HEK293 (cell line): ENCODE measurements at regions not wholly inside any gene's neighbourhood (a gene's known extent, or its start where the extent isn't known, plus 50 kb on each side); places are given as distances from the start of the nearest gene placed in this dataset.

Experiments
- CTCF ChIA-PET: fragments of 350-600 bp; formaldehyde crosslinking; extraction: SDS; loops from one replicate; lab custom pipeline; 2021; ENCODE audit warnings: antibody characterized with exemption; lab: Yijun Ruan, JAX
- POLR2A ChIA-PET: fragments of 300-600 bp; formaldehyde crosslinking; extraction: SDS; loops from one replicate; lab custom pipeline; 2020; ENCODE audit warnings: antibody characterized with exemption, inconsistent platforms; lab: Yijun Ruan, JAX
- H3K27ac ChIP-seq: fragments of 200-500 bp; sonication (Bioruptor generic); 2 replicates; pipeline ENCODE4 v1.5.1; 2014; ENCODE audit warnings: low read depth, low read length, control low read depth, inconsistent platforms; ENCODE audit errors: extremely low read depth
- H3K36me3 ChIP-seq, 2 experiments: fragments of 200-500 bp in 1 of 2; sonication (Bioruptor generic) in 1 of 2; 1 replicate in 1 of 2; 2 replicates in 1 of 2; pipeline ENCODE4 v1.5.1; 2014 to 2017; ENCODE audit warnings: inconsistent platforms in 2 of 2, low read length in 2 of 2; ENCODE audit not compliant: control insufficient read depth in 2 of 2, insufficient read depth in 1 of 2
- H3K4me1 ChIP-seq: fragments of 200-500 bp; sonication (Bioruptor generic); 2 replicates; pipeline ENCODE4 v1.5.1; 2014; ENCODE audit warnings: mild to moderate bottlenecking, low read length, inconsistent platforms; ENCODE audit not compliant: control insufficient read depth, insufficient read depth
- H3K4me3 ChIP-seq: 2 replicates; pipeline ENCODE4 v1.5.1; 2011; ENCODE audit warnings: low read depth, mild to moderate bottlenecking, control low read depth, low read length, moderate library complexity
- H3K9me3 ChIP-seq: fragments of 200-500 bp; sonication (Bioruptor generic); 2 replicates; pipeline ENCODE4 v1.5.1; 2014; ENCODE audit warnings: low read depth, low read length, inconsistent platforms; ENCODE audit not compliant: control insufficient read depth, insufficient read depth
- FEZF1 ChIP-seq: fragments of 450-650 bp; formaldehyde crosslinking; IDR thresholded peaks from 2 replicates; pipeline ENCODE4 v1.5.1; 2016; ENCODE audit warnings: missing biosample characterization, missing genetic modification characterization
- GLI2 ChIP-seq: fragments of 450-650 bp; formaldehyde crosslinking; IDR thresholded peaks from 2 replicates; pipeline ENCODE4; 2017; ENCODE audit warnings: missing biosample characterization, missing genetic modification characterization, low read depth, borderline replicate concordance
- HOXC10 ChIP-seq: sonication (generic); formaldehyde crosslinking; IDR thresholded peaks from 2 replicates; pipeline ENCODE4 v1.8.1; 2023; ENCODE audit warnings: mild to moderate bottlenecking, missing genetic modification reagents
- IKZF3 ChIP-seq: fragments of 450-650 bp; IDR thresholded peaks from 2 replicates; pipeline ENCODE4 v1.5.0; 2018; ENCODE audit warnings: missing biosample characterization, mild to moderate bottlenecking, missing genetic modification characterization, moderate library complexity
- KLF8 ChIP-seq: fragments of 450-650 bp; formaldehyde crosslinking; IDR thresholded peaks from 2 replicates; pipeline ENCODE4 v1.5.1; 2016; ENCODE audit warnings: missing biosample characterization, missing genetic modification characterization
- OSR2 ChIP-seq: fragments of 450-650 bp; formaldehyde crosslinking; IDR thresholded peaks from 2 replicates; pipeline ENCODE4 v1.5.1; 2016; ENCODE audit warnings: missing biosample characterization, missing genetic modification characterization
- SALL2 ChIP-seq: fragments of 450-650 bp; formaldehyde crosslinking; IDR thresholded peaks from 2 replicates; pipeline ENCODE4 v1.5.0; 2017; ENCODE audit warnings: missing biosample characterization, mild to moderate bottlenecking, missing genetic modification characterization, borderline replicate concordance
- ZBTB7A ChIP-seq: fragments of 450-650 bp; formaldehyde crosslinking; IDR thresholded peaks from 2 replicates; pipeline ENCODE4 v1.5.1; 2016; ENCODE audit warnings: low read depth, missing biosample characterization, missing genetic modification characterization
- ZFP3 ChIP-seq: fragments of 450-650 bp; formaldehyde crosslinking; IDR thresholded peaks from 2 replicates; pipeline ENCODE4 v1.5.1; 2016; ENCODE audit warnings: low read depth, missing biosample characterization, missing genetic modification characterization
- ZNF16 ChIP-seq: fragments of 450-650 bp; formaldehyde crosslinking; IDR thresholded peaks from 2 replicates; pipeline ENCODE4 v1.5.1; 2016; ENCODE audit warnings: low read depth, missing biosample characterization, missing genetic modification characterization
- ZNF211 ChIP-seq: fragments of 450-650 bp; formaldehyde crosslinking; IDR thresholded peaks from 2 replicates; pipeline ENCODE4 v1.5.1; 2016; ENCODE audit warnings: low read depth, missing biosample characterization, missing genetic modification characterization
- ZNF214 ChIP-seq: fragments of 450-650 bp; formaldehyde crosslinking; IDR thresholded peaks from 2 replicates; pipeline ENCODE4 v1.5.1; 2017; ENCODE audit warnings: missing biosample characterization, mild to moderate bottlenecking, missing genetic modification characterization, borderline replicate concordance
- ZNF341 ChIP-seq: fragments of 450-650 bp; formaldehyde crosslinking; IDR thresholded peaks from 2 replicates; pipeline ENCODE4; 2016; ENCODE audit warnings: low read depth, missing biosample characterization, missing genetic modification characterization
- ZNF48 ChIP-seq: fragments of 450-650 bp; formaldehyde crosslinking; IDR thresholded peaks from 2 replicates; pipeline ENCODE4 v1.5.1; 2016; ENCODE audit warnings: missing biosample characterization, missing genetic modification characterization
- ZNF514 ChIP-seq: fragments of 450-650 bp; formaldehyde crosslinking; IDR thresholded peaks from 2 replicates; pipeline ENCODE4 v1.5.1; 2016; ENCODE audit warnings: missing biosample characterization, missing genetic modification characterization
- ZNF544 ChIP-seq: fragments of 450-650 bp; formaldehyde crosslinking; IDR thresholded peaks from 2 replicates; pipeline ENCODE4 v1.5.0; 2017; ENCODE audit warnings: missing biosample characterization, missing genetic modification characterization
- ZNF548 ChIP-seq: fragments of 450-650 bp; formaldehyde crosslinking; IDR thresholded peaks from 2 replicates; pipeline ENCODE4 v1.5.1; 2016; ENCODE audit warnings: missing biosample characterization, missing genetic modification characterization
- ZNF629 ChIP-seq: fragments of 450-650 bp; formaldehyde crosslinking; IDR thresholded peaks from 2 replicates; pipeline ENCODE4 v1.5.1; 2017; ENCODE audit warnings: missing biosample characterization, missing genetic modification characterization
- ZNF843 ChIP-seq: fragments of 450-650 bp; formaldehyde crosslinking; IDR thresholded peaks from 2 replicates; pipeline ENCODE4 v1.5.1; 2016; ENCODE audit warnings: missing biosample characterization, missing genetic modification characterization
- TF ChIP-seq, protein P1 (sequence below): fragments of 450-650 bp; formaldehyde crosslinking; IDR thresholded peaks from 2 replicates; pipeline ENCODE4 v1.5.1; 2016; ENCODE audit warnings: missing biosample characterization, missing genetic modification characterization
- TF ChIP-seq, protein P2 (sequence below): sonication (generic); formaldehyde crosslinking; IDR thresholded peaks from 2 replicates; pipeline ENCODE4 v1.8.1; 2022; ENCODE audit warnings: mild to moderate bottlenecking, moderate library complexity, missing genetic modification reagents
- TF ChIP-seq, protein P3 (sequence below): fragments of 450-650 bp; formaldehyde crosslinking; IDR thresholded peaks from 2 replicates; pipeline ENCODE4 v1.5.1; 2016; ENCODE audit warnings: missing biosample characterization, missing genetic modification characterization
- TF ChIP-seq, protein P4 (sequence below): fragments of 450-650 bp; formaldehyde crosslinking; IDR thresholded peaks from 2 replicates; pipeline ENCODE4; 2016; ENCODE audit warnings: missing biosample characterization, missing genetic modification characterization
- TF ChIP-seq, protein P5 (sequence below): fragments of 450-650 bp; formaldehyde crosslinking; IDR thresholded peaks from 2 replicates; pipeline ENCODE4 v1.5.1; 2016; ENCODE audit warnings: missing biosample characterization, missing genetic modification characterization

DNA sequence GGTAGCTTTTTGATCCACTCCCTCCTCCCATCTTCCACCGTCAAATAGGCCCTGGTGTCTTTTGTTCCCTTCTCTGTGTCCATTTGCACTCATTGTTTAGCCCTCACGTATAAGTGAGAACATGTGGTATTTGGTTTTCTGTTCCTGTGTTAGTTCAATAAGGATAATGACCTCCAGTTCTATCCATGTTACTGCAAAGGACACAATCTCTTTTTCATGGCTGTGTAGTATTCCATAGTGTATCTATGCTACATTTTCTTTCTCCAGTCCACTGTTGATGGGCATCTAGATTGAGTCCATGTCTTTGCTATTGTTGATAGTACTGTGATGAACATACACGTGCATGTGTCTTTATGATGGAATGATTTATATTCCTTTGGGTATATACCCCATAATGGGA lies 136.0 kb upstream of the USP29 start (continued):
- no peak for TF ChIP-seq HOXC10 (CRISPR knock-in tag)
- no peak for TF ChIP-seq GLI2 (tag by site-specific recombination)

DNA sequence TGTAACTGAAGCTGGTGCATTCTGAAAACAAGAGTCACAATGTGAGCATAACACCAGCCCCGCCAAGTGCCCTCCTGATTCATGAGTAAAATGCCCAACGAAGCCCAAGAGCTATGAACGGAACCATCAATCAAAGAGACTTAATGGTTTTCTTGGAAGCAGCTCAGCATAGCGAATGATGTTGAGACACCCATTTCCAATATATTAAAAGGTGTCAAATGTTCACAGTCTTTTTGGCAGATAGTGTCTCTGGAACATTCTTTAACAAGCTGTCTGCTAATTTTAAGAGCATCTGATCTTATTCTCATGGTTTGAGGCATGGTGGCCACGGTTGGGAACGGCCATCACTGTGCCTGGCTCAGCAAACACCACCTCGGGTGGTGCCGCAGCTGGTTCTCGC lies 133.4 kb upstream of the USP29 start:
- TF ChIP-seq, protein P1, sequence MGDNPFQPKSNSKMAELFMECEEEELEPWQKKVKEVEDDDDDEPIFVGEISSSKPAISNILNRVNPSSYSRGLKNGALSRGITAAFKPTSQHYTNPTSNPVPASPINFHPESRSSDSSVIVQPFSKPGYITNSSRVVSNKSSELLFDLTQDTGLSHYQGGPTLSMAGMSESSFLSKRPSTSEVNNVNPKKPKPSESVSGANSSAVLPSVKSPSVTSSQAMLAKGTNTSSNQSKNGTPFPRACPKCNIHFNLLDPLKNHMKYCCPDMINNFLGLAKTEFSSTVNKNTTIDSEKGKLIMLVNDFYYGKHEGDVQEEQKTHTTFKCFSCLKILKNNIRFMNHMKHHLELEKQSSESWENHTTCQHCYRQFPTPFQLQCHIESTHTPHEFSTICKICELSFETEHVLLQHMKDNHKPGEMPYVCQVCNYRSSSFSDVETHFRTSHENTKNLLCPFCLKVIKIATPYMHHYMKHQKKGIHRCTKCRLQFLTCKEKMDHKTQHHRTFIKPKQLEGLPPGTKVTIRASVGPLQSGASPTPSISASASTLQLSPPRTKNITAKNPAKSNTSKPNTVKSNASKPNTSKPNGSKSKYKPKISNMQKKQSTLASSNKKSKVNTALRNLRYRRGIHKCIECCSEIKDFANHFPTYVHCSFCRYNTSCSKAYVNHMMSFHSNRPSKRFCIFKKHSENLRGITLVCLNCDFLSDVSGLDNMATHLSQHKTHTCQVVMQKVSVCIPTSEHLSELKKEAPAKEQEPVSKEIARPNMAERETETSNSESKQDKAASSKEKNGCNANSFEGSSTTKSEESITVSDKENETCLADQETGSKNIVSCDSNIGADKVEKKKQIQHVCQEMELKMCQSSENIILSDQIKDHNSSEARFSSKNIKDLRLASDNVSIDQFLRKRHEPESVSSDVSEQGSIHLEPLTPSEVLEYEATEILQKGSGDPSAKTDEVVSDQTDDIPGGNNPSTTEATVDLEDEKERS: no peak
- no peak for TF ChIP-seq ZNF514 (tag by site-specific recombination)
- TF ChIP-seq IKZF3 (tag by site-specific recombination): no peak
- TF ChIP-seq ZNF16: no peak
- TF ChIP-seq FEZF1: no peak
- no peak for TF ChIP-seq KLF8 (tag by site-specific recombination)
- TF ChIP-seq ZNF843 (tag by site-specific recombination): no peak
- no peak for TF ChIP-seq ZNF629 (tag by site-specific recombination)
- TF ChIP-seq, protein P2, sequence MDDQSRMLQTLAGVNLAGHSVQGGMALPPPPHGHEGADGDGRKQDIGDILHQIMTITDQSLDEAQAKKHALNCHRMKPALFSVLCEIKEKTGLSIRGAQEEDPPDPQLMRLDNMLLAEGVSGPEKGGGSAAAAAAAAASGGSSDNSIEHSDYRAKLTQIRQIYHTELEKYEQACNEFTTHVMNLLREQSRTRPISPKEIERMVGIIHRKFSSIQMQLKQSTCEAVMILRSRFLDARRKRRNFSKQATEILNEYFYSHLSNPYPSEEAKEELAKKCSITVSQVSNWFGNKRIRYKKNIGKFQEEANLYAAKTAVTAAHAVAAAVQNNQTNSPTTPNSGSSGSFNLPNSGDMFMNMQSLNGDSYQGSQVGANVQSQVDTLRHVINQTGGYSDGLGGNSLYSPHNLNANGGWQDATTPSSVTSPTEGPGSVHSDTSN (CRISPR knock-in tag): no peak
- TF ChIP-seq SALL2 (tag by site-specific recombination): no peak
- no peak for TF ChIP-seq ZNF211
- no peak for TF ChIP-seq ZNF544
- TF ChIP-seq, all 188 proteins: peak for 0
- Histone ChIP-seq H3K36me3 (no peaks in the 10 kb centered on the region), H3K27ac (no peak overlapping the region), H3K9me3 (no peaks in the 10 kb centered on the region; the same call in 1 of the 2 replicates), H3K4me3 (no peak overlapping the region), H3K4me1 (no peaks in the 10 kb centered on the region)
- ChIA-PET CTCF (interaction anchor here (0.7 kb wide), 1 partner anchor 1244 kb away, joined by 3 read pairs; no protein-coding TSS in a partner anchor), POLR2A (no interaction called here)

DNA sequence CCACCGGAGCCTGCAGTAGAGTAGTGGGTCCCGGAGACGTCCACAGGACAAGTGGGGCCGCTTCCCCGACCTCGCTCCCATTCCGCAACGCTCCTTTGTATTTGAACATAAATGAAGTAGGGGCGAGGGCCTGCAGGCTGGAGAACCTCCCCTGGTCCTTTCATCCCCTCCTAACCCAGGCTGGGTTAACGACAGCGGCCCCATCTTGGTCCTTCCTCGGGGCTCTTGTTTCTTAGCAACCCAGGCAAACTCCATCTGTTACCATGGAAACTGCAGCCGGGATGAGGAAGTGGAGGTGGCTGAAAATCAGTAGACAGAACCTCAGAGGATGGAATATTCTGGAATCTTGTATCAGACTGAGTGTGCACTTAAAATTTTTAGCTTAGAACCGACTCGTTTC lies 132.6 kb upstream of the USP29 start:
- no peak overlapping the region for H3K4me3 ChIP-seq
- no peak overlapping the region for H3K27ac ChIP-seq
- POLR2A ChIA-PET: no interaction called here
- H3K4me1 ChIP-seq: no peaks in the 10 kb centered on the region
- no peaks in the 10 kb centered on the region for H3K36me3 ChIP-seq
- CTCF ChIA-PET: no interaction called here
- no peaks in the 10 kb centered on the region; the same call in none of the 2 replicates for H3K9me3 ChIP-seq
- TF ChIP-seq ZNF548 (tag by site-specific recombination): no peak
- no peak for TF ChIP-seq ZFP3
- TF ChIP-seq ZBTB7A (tag by site-specific recombination): no peak
- TF ChIP-seq ZNF341 (tag by site-specific recombination): no peak
- no peak for TF ChIP-seq ZNF214 (tag by site-specific recombination)
- no peak for TF ChIP-seq OSR2 (tag by site-specific recombination)
- TF ChIP-seq, protein P3, sequence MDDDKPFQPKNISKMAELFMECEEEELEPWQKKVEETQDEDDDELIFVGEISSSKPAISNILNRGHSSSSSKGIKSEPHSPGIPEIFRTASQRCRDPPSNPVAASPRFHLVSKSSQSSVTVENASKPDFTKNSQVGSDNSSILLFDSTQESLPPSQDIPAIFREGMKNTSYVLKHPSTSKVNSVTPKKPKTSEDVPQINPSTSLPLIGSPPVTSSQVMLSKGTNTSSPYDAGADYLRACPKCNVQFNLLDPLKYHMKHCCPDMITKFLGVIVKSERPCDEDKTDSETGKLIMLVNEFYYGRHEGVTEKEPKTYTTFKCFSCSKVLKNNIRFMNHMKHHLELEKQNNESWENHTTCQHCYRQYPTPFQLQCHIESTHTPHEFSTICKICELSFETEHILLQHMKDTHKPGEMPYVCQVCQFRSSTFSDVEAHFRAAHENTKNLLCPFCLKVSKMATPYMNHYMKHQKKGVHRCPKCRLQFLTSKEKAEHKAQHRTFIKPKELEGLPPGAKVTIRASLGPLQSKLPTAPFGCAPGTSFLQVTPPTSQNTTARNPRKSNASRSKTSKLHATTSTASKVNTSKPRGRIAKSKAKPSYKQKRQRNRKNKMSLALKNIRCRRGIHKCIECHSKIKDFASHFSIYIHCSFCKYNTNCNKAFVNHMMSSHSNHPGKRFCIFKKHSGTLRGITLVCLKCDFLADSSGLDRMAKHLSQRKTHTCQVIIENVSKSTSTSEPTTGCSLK (tag by site-specific recombination): no peak
- no peak for TF ChIP-seq ZNF48 (tag by site-specific recombination)
- TF ChIP-seq, protein P4, sequence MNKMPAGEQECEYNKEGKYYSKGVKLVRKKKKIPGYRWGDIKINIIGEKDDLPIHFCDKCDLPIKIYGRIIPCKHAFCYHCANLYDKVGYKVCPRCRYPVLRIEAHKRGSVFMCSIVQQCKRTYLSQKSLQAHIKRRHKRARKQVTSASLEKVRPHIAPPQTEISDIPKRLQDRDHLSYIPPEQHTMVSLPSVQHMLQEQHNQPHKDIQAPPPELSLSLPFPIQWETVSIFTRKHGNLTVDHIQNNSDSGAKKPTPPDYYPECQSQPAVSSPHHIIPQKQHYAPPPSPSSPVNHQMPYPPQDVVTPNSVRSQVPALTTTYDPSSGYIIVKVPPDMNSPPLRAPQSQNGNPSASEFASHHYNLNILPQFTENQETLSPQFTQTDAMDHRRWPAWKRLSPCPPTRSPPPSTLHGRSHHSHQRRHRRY (tag by site-specific recombination): no peak
- TF ChIP-seq, protein P5, sequence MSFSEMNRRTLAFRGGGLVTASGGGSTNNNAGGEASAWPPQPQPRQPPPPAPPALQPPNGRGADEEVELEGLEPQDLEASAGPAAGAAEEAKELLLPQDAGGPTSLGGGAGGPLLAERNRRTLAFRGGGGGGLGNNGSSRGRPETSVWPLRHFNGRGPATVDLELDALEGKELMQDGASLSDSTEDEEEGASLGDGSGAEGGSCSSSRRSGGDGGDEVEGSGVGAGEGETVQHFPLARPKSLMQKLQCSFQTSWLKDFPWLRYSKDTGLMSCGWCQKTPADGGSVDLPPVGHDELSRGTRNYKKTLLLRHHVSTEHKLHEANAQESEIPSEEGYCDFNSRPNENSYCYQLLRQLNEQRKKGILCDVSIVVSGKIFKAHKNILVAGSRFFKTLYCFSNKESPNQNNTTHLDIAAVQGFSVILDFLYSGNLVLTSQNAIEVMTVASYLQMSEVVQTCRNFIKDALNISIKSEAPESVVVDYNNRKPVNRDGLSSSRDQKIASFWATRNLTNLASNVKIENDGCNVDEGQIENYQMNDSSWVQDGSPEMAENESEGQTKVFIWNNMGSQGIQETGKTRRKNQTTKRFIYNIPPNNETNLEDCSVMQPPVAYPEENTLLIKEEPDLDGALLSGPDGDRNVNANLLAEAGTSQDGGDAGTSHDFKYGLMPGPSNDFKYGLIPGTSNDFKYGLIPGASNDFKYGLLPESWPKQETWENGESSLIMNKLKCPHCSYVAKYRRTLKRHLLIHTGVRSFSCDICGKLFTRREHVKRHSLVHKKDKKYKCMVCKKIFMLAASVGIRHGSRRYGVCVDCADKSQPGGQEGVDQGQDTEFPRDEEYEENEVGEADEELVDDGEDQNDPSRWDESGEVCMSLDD (tag by site-specific recombination): no peak
